Neural progenitor cell (in vitro differentiated cells): ENCODE measurements at regions not wholly inside any gene's neighbourhood (a gene's known extent, or its start where the extent isn't known, plus 50 kb on each side); places are given as distances from the start of the nearest gene placed in this dataset.

Experiments used
- CTCF ChIP-seq: fragments of 200-600 bp; sonication (generic); IDR thresholded peaks from 2 replicates; pipeline ENCODE4 v1.5.1; 2017; ENCODE audit warnings: antibody characterized with exemption, mild to moderate bottlenecking
- EZH2 ChIP-seq: fragments of 200-600 bp; sonication (generic); IDR thresholded peaks from 2 replicates; pipeline ENCODE4 v1.6.1; 2017; ENCODE audit warnings: antibody characterized with exemption, mild to moderate bottlenecking, moderate library complexity

- peak; percentile 26 for TF ChIP-seq CTCF
- TF ChIP-seq EZH2 = no peak
Observed at GRCh38 chr10:78301891-78302738, 268.5 kb downstream of the RPS24 start.
